Uterus (tissue), 3 donors: ENCODE measurements at regions not wholly inside any gene's neighbourhood (a gene's known extent, or its start where the extent isn't known, plus 50 kb on each side); places are given as distances from the start of the nearest gene placed in this dataset.
"Not testable (repeated sequence)": the region's sequence is repeated elsewhere in the genome, so short reads cannot be mapped to it uniquely, and the experiment has no call there.

Experiments used
- DNase-seq, 2 donors: peaks; one replicate each; pipeline ENCODE4 v3.0.0-alpha.2; 2019 to 2020
- H3K27ac ChIP-seq, 2 donors: fragments of 200-600 bp; sonication (generic); 1 replicate in 1 of 2; 2 replicates in 1 of 2; pipeline ENCODE4 v1.5.1; 2016 to 2018
- H3K27me3 ChIP-seq, 2 donors: fragments of 200-600 bp; sonication (generic); one replicate each; pipeline ENCODE4 v1.5.1; 2018 to 2019; ENCODE audit warnings: control low read depth in 1 of 2
- H3K36me3 ChIP-seq, 2 donors: fragments of 200-600 bp; sonication (generic); one replicate each; pipeline ENCODE4 v1.5.1; 2019; ENCODE audit warnings: control low read depth in 1 of 2
- H3K4me1 ChIP-seq, 2 donors: fragments of 200-600 bp; sonication (generic); one replicate each; pipeline ENCODE4 v1.5.1; 2018 to 2019; ENCODE audit warnings: control low read depth in 1 of 2
- H3K4me3 ChIP-seq, 2 donors: fragments of 200-600 bp; sonication (generic); 1 replicate in 1 of 2; 2 replicates in 1 of 2; pipeline ENCODE4 v1.5.1; 2018 to 2019; ENCODE audit warnings: mild to moderate bottlenecking in 1 of 2
- H3K9me3 ChIP-seq, 2 donors: fragments of 200-600 bp; sonication (generic); one replicate each; pipeline ENCODE4 v1.5.1; 2019; ENCODE audit warnings: control low read depth in 1 of 2
- CTCF ChIP-seq, 4 experiments: fragments of 200-600 bp in 2 of 4; fragments of 450-650 bp in 2 of 4; sonication (generic) in 2 of 4; IDR thresholded peaks; one replicate each; pipeline ENCODE4 v1.5.1; 2016 to 2019; ENCODE audit warnings: antibody characterized with exemption in 4 of 4, mild to moderate bottlenecking in 2 of 4, moderate library complexity in 1 of 4
- POLR2A ChIP-seq, 2 donors: fragments of 450-650 bp; IDR thresholded peaks; one replicate each; pipeline ENCODE4 v1.6.1; 2016; ENCODE audit warnings: antibody characterized with exemption in 2 of 2, mild to moderate bottlenecking in 1 of 2, moderate library complexity in 1 of 2
- intact Hi-C: fragments of 100-400 bp; cut with DNase I; formaldehyde crosslinking; loops from one replicate; pipeline ENCODE4 v1.15.1; 2023; ENCODE audit warnings: low total_unique reads
- donor health status: DM: yes; HTN: yes; CAD: no.

- H3K27ac ChIP-seq, DNase-seq, H3K4me3 ChIP-seq, H3K4me1 ChIP-seq, H3K27me3 ChIP-seq, H3K36me3 ChIP-seq, H3K9me3 ChIP-seq, intact Hi-C loops: not testable (repeated sequence)
Measured at GRCh38 chr16:21487956-21488355, 111.4 kb upstream of the METTL9 start.

- intact Hi-C loops = not testable (repeated sequence)
Measured at GRCh38 chr16:21499046-21499445, 100.3 kb upstream of the METTL9 start.

GRCh38 chr16:21501223-21501868 is 98.0 kb upstream of the METTL9 start:
- H3K4me1 ChIP-seq, H3K9me3 ChIP-seq, H3K27me3 ChIP-seq, H3K36me3 ChIP-seq, intact Hi-C loops: not testable (repeated sequence)
- DNase-seq = peak in 1 of 2 donors; percentile 12
- Histone ChIP-seq H3K27ac (peak overlapping the region; percentile 93 to 95), H3K4me3 (peak overlapping the region; percentile 78 to 95)

More at GRCh38 chr16:21499046-21499445, 100.3 kb upstream of the METTL9 start:
- H3K9me3 ChIP-seq, H3K27ac ChIP-seq, H3K4me3 ChIP-seq, H3K36me3 ChIP-seq, H3K4me1 ChIP-seq, H3K27me3 ChIP-seq: not testable (repeated sequence)
- peak in 1 of 2 donors; percentile 7 for DNase-seq

- intact Hi-C loops = no loop called here
- Histone ChIP-seq H3K27me3 (no peaks in the 10 kb centered on the region), H3K4me3 (peak overlapping the region; percentile 78 to 95), H3K36me3 (no peaks in the 10 kb centered on the region), H3K4me1 (no peaks in the 10 kb centered on the region), H3K27ac (peak overlapping the region; percentile 93 to 95), H3K9me3 (no peaks in the 10 kb centered on the region)
- TF ChIP-seq CTCF (IDR thresholded peaks at IDR 0.05) (peak in 3 of 4 experiments; percentile 3 to 8 (median 7)), POLR2A (IDR thresholded peaks at IDR 0.05) (peak; percentile 88 to 95)
- peak; percentile 89 to 97 for DNase-seq
Measured at GRCh38 chr16:21501869-21502667, 97.3 kb upstream of the METTL9 start.

GRCh38 chr16:21503574-21503920 is 95.8 kb upstream of the METTL9 start:
- H3K4me3 ChIP-seq, H3K9me3 ChIP-seq, H3K36me3 ChIP-seq, H3K27ac ChIP-seq, H3K27me3 ChIP-seq, intact Hi-C loops, H3K4me1 ChIP-seq: not testable (repeated sequence)
- DNase-seq = peak in 1 of 2 donors; percentile 11

- peak; percentile 13 to 17 for DNase-seq
- H3K27ac ChIP-seq, H3K4me3 ChIP-seq, H3K4me1 ChIP-seq, H3K9me3 ChIP-seq, intact Hi-C loops, H3K36me3 ChIP-seq, H3K27me3 ChIP-seq: not testable (repeated sequence)
Measured at GRCh38 chr16:21503941-21504832, 95.2 kb upstream of the METTL9 start.

- H3K27ac ChIP-seq, H3K27me3 ChIP-seq, H3K4me1 ChIP-seq, intact Hi-C loops, H3K4me3 ChIP-seq, H3K36me3 ChIP-seq, H3K9me3 ChIP-seq: not testable (repeated sequence)
- DNase-seq = peak; percentile 2 to 6
Measured at GRCh38 chr16:21505751-21506520, 93.4 kb upstream of the METTL9 start.

- intact Hi-C loops = not testable (repeated sequence)
- H3K27ac ChIP-seq = peak overlapping the region in 1 of 2 donors; percentile 8
- peak; percentile 23 to 29 for DNase-seq
Measured at GRCh38 chr16:21506857-21507456, 92.4 kb upstream of the METTL9 start.

GRCh38 chr16:21507631-21508305 is 91.6 kb upstream of the METTL9 start:
- peak; percentile 24 to 52 for DNase-seq
- Histone ChIP-seq H3K4me1 (peaks cover 8 to 19% of the 10 kb centered on the region in 2 donors), H3K27ac (peak overlapping the region; percentile 27 to 74)
- H3K36me3 ChIP-seq, H3K4me3 ChIP-seq, H3K9me3 ChIP-seq, intact Hi-C loops, H3K27me3 ChIP-seq: not testable (repeated sequence)

More at GRCh38 chr16:21506857-21507456, 92.4 kb upstream of the METTL9 start:
- not testable (repeated sequence) for H3K27me3 ChIP-seq, H3K4me3 ChIP-seq, H3K36me3 ChIP-seq, H3K9me3 ChIP-seq
- peaks cover 3 to 11% of the 10 kb centered on the region in 2 donors for H3K4me1 ChIP-seq

GRCh38 chr16:21508661-21509436 is 90.5 kb upstream of the METTL9 start:
- H3K27me3 ChIP-seq, H3K9me3 ChIP-seq, intact Hi-C loops, H3K4me3 ChIP-seq, H3K36me3 ChIP-seq: not testable (repeated sequence)
- peak; percentile 20 to 23 for DNase-seq
- H3K4me1 ChIP-seq = peaks cover 8 to 22% of the 10 kb centered on the region in 2 donors
- peak overlapping the region; percentile 27 to 74 for H3K27ac ChIP-seq
